GM18907 (cell line): ENCODE measurements at regions not wholly inside any gene's neighbourhood (a gene's known extent, or its start where the extent isn't known, plus 50 kb on each side); places are given as distances from the start of the nearest gene placed in this dataset.

Experiments
- ATAC-seq: cut with Tn5 transposase; IDR thresholded peaks from one replicate; pipeline ENCODE4 v1.9.1; 2021; ENCODE audit warnings: mild to moderate bottlenecking, moderate library complexity; ENCODE audit not compliant: unreplicated experiment

GRCh38 chr11:27783701-27784355, 83.6 kb upstream of the BDNF start:
- ATAC-seq: no peak

- ATAC-seq: no peak
Observed at GRCh38 chr11:27777033-27777432, 76.8 kb upstream of the BDNF start.

GRCh38 chr11:27773884-27774283, 73.6 kb upstream of the BDNF start:
- no peak for ATAC-seq

GRCh38 chr11:27771516-27771915, 71.3 kb upstream of the BDNF start:
- no peak for ATAC-seq

- no peak for ATAC-seq
Observed at GRCh38 chr11:27770576-27770975, 70.3 kb upstream of the BDNF start.

- ATAC-seq: no peak
Observed at GRCh38 chr11:27763736-27764135, 63.5 kb upstream of the BDNF start.

GRCh38 chr11:27761356-27761755, 61.1 kb upstream of the BDNF start:
- ATAC-seq: no peak

GRCh38 chr11:27757953-27758352, 57.7 kb upstream of the BDNF start:
- ATAC-seq: no peak

- no peak for ATAC-seq
Observed at GRCh38 chr11:27754035-27755017, 54.1 kb upstream of the BDNF start.
